GM12878 (cell line): ENCODE measurements at regions not wholly inside any gene's neighbourhood (a gene's known extent, or its start where the extent isn't known, plus 50 kb on each side); places are given as distances from the start of the nearest gene placed in this dataset.

Source experiments
- ATAC-seq: fragments of 200-7000 bp; cut with Tn5 transposase; 3 replicates; pipeline ENCODE4 v1.9.1; 2020; ENCODE audit warnings: mild to moderate bottlenecking, moderate library complexity
- BruUV-seq: library from RNA; stranded (reverse); fragments of 400-500 nt; replicated peaks from 2 replicates; lab custom pipeline; 2021; lab: Mats Ljungman, UMichigan
- CTCF ChIA-PET: fragments of 300-600 bp; sonication (Branson Sonifier 250); formaldehyde crosslinking; extraction: SDS; loops from one replicate; lab custom pipeline; 2021; ENCODE audit warnings: inconsistent platforms; lab: Yijun Ruan, JAX
- POLR2A ChIA-PET: fragments of 350-600 bp; formaldehyde crosslinking; extraction: SDS; loops from one replicate; lab custom pipeline; 2021; ENCODE audit warnings: inconsistent platforms; lab: Charles Lee
- RAD21 ChIA-PET: fragments of 300-600 bp; sonication (Branson Sonifier 250); formaldehyde crosslinking; loops from one replicate; lab custom pipeline; 2023; ENCODE audit warnings: antibody characterized with exemption; ENCODE audit not compliant: unreplicated experiment; lab: Charles Lee
- SMC1A ChIA-PET: fragments of 300-600 bp; sonication (Branson Sonifier 250); formaldehyde crosslinking; loops from one replicate; lab custom pipeline; 2023; ENCODE audit not compliant: unreplicated experiment, uncharacterized antibody; lab: Charles Lee
- DNase-seq: peaks from one replicate; pipeline ENCODE4 v3.0.0-alpha.2; 2011; ENCODE audit warnings: low read depth, low spot score
- FAIRE-seq: peaks from 3 replicates; lab custom pipeline; 2011; peaks lifted over from hg19 to GRCh38; lab: Jason Lieb, UNC
- H2AFZ ChIP-seq: 2 replicates; pipeline ENCODE4 v1.6.0; 2011; ENCODE audit warnings: low read depth, low read length, control low read depth; ENCODE audit not compliant: control insufficient read depth
- H3K27ac ChIP-seq: 2 replicates; pipeline ENCODE4 v1.5.1; 2011; ENCODE audit warnings: control low read depth; ENCODE audit not compliant: control insufficient read depth, insufficient read depth
- H3K27me3 ChIP-seq, 2 experiments: replicated peaks in 1 of 2; 2 replicates each; pipeline versions ENCODE4 v1.6.0 to v1.6.1; 2011; ENCODE audit warnings: low read length in 1 of 2; ENCODE audit not compliant: control insufficient read depth in 2 of 2, insufficient read depth in 2 of 2
- H3K36me3 ChIP-seq, 2 experiments: 2 replicates each; pipeline ENCODE4 v1.5.1; 2011; ENCODE audit warnings: low read length in 1 of 2; ENCODE audit not compliant: control insufficient read depth in 2 of 2, insufficient read depth in 2 of 2
- H3K4me1 ChIP-seq: 2 replicates; pipeline ENCODE4 v1.6.1; 2011; ENCODE audit warnings: mild to moderate bottlenecking, low read length, moderate library complexity, mixed read lengths; ENCODE audit not compliant: control insufficient read depth, insufficient read depth
- H3K4me2 ChIP-seq: 2 replicates; pipeline ENCODE4 v1.6.0; 2011; ENCODE audit warnings: control low read depth; ENCODE audit not compliant: control insufficient read depth, insufficient read depth
- H3K4me3 ChIP-seq: fragments of 200-600 bp; sonication (generic); 2 replicates; pipeline ENCODE4 v1.5.1; 2016
- H3K79me2 ChIP-seq: 2 replicates; pipeline ENCODE4 v1.6.0; 2011; ENCODE audit warnings: low read length; ENCODE audit not compliant: control insufficient read depth, insufficient read depth
- H3K9ac ChIP-seq: 2 replicates; pipeline ENCODE4 v1.8.0; 2011; ENCODE audit warnings: low read length, control low read depth, mixed read lengths; ENCODE audit not compliant: control insufficient read depth, insufficient read depth
- H3K9me3 ChIP-seq: replicated peaks from 3 replicates; pipeline ENCODE4 v1.5.1; 2011; ENCODE audit warnings: mild to moderate bottlenecking, low read length; ENCODE audit not compliant: control insufficient read depth, insufficient read depth
- H4K20me1 ChIP-seq: 2 replicates; pipeline ENCODE4 v1.6.0; 2011; ENCODE audit not compliant: control insufficient read depth, insufficient read depth
- JUND ChIP-seq: IDR thresholded peaks from 2 replicates; pipeline ENCODE4 v1.6.1; 2012; ENCODE audit warnings: low read depth, mild to moderate bottlenecking, low read length, improper control_type of control experiment, moderate library complexity
- MEF2A ChIP-seq: IDR thresholded peaks from 2 replicates; pipeline ENCODE4 v1.6.1; 2011; ENCODE audit warnings: low read depth, mild to moderate bottlenecking, low read length, moderate library complexity; ENCODE audit not compliant: insufficient read depth
- NFXL1 ChIP-seq: fragments of 450-650 bp; IDR thresholded peaks from 2 replicates; pipeline ENCODE4 v1.6.1; 2017; ENCODE audit warnings: antibody characterized with exemption, mild to moderate bottlenecking, borderline replicate concordance
- NFYB ChIP-seq: IDR thresholded peaks from 2 replicates; pipeline ENCODE4 v1.6.1; 2011; ENCODE audit warnings: low read depth, mild to moderate bottlenecking, low read length, improper control_type of control experiment, moderate library complexity; ENCODE audit not compliant: insufficient read depth
- RBBP5 ChIP-seq: fragments of 200-600 bp; sonication (generic); conservative IDR thresholded peaks from 2 replicates; pipeline ENCODE4 v1.6.1; 2016
- RCOR1 ChIP-seq: conservative IDR thresholded peaks from 2 replicates; pipeline ENCODE4 v1.6.1; 2012; ENCODE audit warnings: low read depth, low read length, improper control_type of control experiment
- RELA ChIP-seq: fragments of 450-650 bp; IDR thresholded peaks from 2 replicates; pipeline ENCODE4 v1.8.0; 2014; ENCODE audit warnings: borderline replicate concordance; ENCODE audit not compliant: partially characterized antibody
- SREBF2 ChIP-seq: IDR thresholded peaks from 2 replicates; pipeline ENCODE4 v1.6.1; 2012; ENCODE audit warnings: mild to moderate bottlenecking, low read length
- ZBTB40 ChIP-seq: fragments of 450-650 bp; IDR thresholded peaks from 2 replicates; pipeline ENCODE4 v1.6.1; 2016; ENCODE audit warnings: mild to moderate bottlenecking, moderate library complexity, borderline replicate concordance
- ZNF384 ChIP-seq: IDR thresholded peaks from 2 replicates; pipeline ENCODE4 v1.6.1; 2012; ENCODE audit warnings: low read depth, mild to moderate bottlenecking, low read length, improper control_type of control experiment, borderline replicate concordance
- WGBS: methylation state at CpG from one replicate; pipeline ENCODE4 v1.1.6; 2016; ENCODE audit warnings: low lambda C conversion rate; ENCODE audit not compliant: insufficient replicate concordance, insufficient coverage; ENCODE audit errors: missing lambda C conversion rate; 5-methylcytosine and 5-hydroxymethylcytosine counted together
- in situ Hi-C: fragments of 300-500 bp; cut with MboI; formaldehyde crosslinking; loops from 9 replicates; pipeline ENCODE4 v1.14.3; 2018; ENCODE audit warnings: mixed read lengths
- intact Hi-C: fragments of 100-400 bp; cut with micrococcal nuclease; formaldehyde crosslinking; loops from one replicate; pipeline ENCODE4 v1.14.2; 2022; ENCODE audit not compliant: unreplicated experiment
- TF ChIP-seq, protein P1 (sequence below): fragments of 450-650 bp; IDR thresholded peaks from 2 replicates; pipeline ENCODE4 v1.6.1; 2017; ENCODE audit warnings: mild to moderate bottlenecking, moderate library complexity
- TF ChIP-seq, protein P2 (sequence below): fragments of 450-650 bp; IDR thresholded peaks from 2 replicates; pipeline ENCODE4 v1.6.1; 2017; ENCODE audit warnings: borderline replicate concordance
- TF ChIP-seq, protein P3 (sequence below): fragments of 450-650 bp; IDR thresholded peaks from 2 replicates; pipeline ENCODE4 v1.6.1; 2018; ENCODE audit warnings: borderline replicate concordance, mild to moderate bottlenecking; ENCODE audit not compliant: partially characterized antibody

DNA sequence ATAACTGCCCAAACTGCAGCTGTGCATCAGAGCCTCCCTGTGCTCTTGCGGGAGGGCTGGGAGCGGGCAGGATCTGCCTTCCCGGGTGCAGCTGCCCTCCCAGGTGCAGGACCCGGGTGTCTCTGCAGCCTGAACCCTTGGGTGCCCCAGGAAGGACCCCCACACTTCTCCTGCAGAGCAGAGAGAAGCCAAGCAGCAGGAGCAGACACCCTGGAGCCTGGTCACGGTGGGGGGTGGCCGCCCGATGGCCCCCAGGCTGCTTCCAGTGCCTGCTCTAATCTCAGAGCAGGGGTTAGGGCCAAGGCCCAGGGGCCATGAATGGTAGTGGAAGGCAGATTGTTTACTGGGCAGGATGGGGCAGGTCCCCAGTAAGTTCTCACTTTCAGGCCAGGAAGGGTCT, 83.0 kb downstream of the RHOU start:
- Histone ChIP-seq H3K79me2 (no peaks in the 10 kb centered on the region), H3K27me3 (no peaks in the 10 kb centered on the region), H3K4me2 (no peak overlapping the region), H3K36me3 (no peaks in the 10 kb centered on the region), H3K4me3 (no peak overlapping the region), H2AFZ (no peak overlapping the region), H3K9ac (no peak overlapping the region), H4K20me1 (no peaks in the 10 kb centered on the region), H3K27ac (no peak overlapping the region), H3K4me1 (no peaks in the 10 kb centered on the region), H3K9me3 (no peaks in the 10 kb centered on the region; the same call in 2 of the 3 replicates)
- ATAC-seq (no peak), FAIRE-seq (no peak), DNase-seq (no peak)
- 48% methylated on average over 7 of the region's 7 CpGs for WGBS
- RAD21 ChIA-PET: no interaction called here
- intact Hi-C loops: no loop called here
- in situ Hi-C loops: no loop called here
- BruUV-seq: no TSS peak
- SMC1A ChIA-PET: interaction anchor here (0.8 to 1.2 kb wide), 2 partner anchors 27 to 31 kb away, joined by 3 read pairs; no protein-coding TSS in a partner anchor
- POLR2A ChIA-PET: no interaction called here
- CTCF ChIA-PET: no interaction called here
- TF ChIP-seq ZNF384: no peak
- no peak for TF ChIP-seq NFYB
- TF ChIP-seq, protein P1, sequence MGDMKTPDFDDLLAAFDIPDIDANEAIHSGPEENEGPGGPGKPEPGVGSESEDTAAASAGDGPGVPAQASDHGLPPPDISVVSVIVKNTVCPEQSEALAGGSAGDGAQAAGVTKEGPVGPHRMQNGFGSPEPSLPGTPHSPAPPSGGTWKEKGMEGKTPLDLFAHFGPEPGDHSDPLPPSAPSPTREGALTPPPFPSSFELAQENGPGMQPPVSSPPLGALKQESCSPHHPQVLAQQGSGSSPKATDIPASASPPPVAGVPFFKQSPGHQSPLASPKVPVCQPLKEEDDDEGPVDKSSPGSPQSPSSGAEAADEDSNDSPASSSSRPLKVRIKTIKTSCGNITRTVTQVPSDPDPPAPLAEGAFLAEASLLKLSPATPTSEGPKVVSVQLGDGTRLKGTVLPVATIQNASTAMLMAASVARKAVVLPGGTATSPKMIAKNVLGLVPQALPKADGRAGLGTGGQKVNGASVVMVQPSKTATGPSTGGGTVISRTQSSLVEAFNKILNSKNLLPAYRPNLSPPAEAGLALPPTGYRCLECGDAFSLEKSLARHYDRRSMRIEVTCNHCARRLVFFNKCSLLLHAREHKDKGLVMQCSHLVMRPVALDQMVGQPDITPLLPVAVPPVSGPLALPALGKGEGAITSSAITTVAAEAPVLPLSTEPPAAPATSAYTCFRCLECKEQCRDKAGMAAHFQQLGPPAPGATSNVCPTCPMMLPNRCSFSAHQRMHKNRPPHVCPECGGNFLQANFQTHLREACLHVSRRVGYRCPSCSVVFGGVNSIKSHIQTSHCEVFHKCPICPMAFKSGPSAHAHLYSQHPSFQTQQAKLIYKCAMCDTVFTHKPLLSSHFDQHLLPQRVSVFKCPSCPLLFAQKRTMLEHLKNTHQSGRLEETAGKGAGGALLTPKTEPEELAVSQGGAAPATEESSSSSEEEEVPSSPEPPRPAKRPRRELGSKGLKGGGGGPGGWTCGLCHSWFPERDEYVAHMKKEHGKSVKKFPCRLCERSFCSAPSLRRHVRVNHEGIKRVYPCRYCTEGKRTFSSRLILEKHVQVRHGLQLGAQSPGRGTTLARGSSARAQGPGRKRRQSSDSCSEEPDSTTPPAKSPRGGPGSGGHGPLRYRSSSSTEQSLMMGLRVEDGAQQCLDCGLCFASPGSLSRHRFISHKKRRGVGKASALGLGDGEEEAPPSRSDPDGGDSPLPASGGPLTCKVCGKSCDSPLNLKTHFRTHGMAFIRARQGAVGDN: no peak
- no peak for TF ChIP-seq JUND
- no peak for TF ChIP-seq NFXL1
- TF ChIP-seq ZBTB40: no peak
- TF ChIP-seq RCOR1: no peak
- TF ChIP-seq RBBP5: no peak
- no peak for TF ChIP-seq SREBF2
- no peak for TF ChIP-seq RELA
- TF ChIP-seq, protein P2, sequence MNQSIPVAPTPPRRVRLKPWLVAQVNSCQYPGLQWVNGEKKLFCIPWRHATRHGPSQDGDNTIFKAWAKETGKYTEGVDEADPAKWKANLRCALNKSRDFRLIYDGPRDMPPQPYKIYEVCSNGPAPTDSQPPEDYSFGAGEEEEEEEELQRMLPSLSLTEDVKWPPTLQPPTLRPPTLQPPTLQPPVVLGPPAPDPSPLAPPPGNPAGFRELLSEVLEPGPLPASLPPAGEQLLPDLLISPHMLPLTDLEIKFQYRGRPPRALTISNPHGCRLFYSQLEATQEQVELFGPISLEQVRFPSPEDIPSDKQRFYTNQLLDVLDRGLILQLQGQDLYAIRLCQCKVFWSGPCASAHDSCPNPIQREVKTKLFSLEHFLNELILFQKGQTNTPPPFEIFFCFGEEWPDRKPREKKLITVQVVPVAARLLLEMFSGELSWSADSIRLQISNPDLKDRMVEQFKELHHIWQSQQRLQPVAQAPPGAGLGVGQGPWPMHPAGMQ: no peak
- no peak for TF ChIP-seq MEF2A
- TF ChIP-seq, protein P3, sequence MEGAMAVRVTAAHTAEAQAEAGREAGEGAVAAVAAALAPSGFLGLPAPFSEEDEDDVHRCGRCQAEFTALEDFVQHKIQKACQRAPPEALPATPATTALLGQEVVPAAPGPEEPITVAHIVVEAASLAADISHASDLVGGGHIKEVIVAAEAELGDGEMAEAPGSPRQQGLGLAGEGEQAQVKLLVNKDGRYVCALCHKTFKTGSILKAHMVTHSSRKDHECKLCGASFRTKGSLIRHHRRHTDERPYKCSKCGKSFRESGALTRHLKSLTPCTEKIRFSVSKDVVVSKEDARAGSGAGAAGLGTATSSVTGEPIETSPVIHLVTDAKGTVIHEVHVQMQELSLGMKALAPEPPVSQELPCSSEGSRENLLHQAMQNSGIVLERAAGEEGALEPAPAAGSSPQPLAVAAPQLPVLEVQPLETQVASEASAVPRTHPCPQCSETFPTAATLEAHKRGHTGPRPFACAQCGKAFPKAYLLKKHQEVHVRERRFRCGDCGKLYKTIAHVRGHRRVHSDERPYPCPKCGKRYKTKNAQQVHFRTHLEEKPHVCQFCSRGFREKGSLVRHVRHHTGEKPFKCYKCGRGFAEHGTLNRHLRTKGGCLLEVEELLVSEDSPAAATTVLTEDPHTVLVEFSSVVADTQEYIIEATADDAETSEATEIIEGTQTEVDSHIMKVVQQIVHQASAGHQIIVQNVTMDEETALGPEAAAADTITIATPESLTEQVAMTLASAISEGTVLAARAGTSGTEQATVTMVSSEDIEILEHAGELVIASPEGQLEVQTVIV: no peak
